NAMALWA (cell line): ENCODE measurements at regions not wholly inside any gene's neighbourhood (a gene's known extent, or its start where the extent isn't known, plus 50 kb on each side); places are given as distances from the start of the nearest gene placed in this dataset.
"Not testable (repeated sequence)": the region's sequence is repeated elsewhere in the genome, so short reads cannot be mapped to it uniquely, and the experiment has no call there.

Source experiments
- DNase-seq: peaks from one replicate; pipeline ENCODE4 v3.0.0-alpha.2; 2015; ENCODE audit warnings: low spot score

DNA sequence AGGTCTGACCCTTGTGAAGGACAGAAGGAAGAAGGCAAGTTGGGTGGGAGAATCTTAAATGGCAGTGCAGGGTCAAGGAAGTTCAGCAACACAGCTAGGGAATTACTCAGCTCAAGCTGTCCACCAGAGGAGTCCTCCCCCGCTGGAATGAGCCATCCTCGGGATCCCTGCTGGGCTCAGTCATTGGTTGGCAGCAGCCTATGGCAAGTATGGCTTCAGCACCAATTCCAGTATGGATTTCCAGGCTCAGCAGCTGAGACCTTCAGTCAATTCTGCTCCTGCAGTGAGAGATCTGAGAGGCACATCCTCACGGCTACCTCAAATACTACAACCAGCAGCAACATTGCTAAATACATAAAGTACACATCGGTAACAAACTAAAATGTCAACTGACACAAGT is 280.6 kb upstream of the PIK3R1 start:
- no peak for DNase-seq

DNA sequence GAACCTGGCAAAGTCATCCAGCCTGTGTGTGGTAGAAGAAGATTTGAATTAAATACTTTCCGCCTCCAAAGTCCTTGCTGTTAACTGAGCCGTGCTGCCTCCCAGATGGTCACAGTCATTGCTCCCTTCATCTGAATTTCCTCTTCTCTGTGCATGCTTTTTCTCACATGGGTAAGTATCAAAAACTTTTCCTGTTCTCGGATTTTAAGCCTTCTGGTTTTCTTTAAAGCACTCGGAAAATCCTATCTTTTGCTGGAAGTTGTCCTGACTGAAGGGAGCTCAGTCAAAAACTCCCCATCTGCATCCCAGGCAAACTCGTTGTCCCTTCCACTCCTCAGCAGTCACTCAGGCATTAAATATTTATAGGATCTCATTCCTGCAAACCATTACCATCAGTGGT is 290.0 kb upstream of the PIK3R1 start:
- no peak for DNase-seq

DNA sequence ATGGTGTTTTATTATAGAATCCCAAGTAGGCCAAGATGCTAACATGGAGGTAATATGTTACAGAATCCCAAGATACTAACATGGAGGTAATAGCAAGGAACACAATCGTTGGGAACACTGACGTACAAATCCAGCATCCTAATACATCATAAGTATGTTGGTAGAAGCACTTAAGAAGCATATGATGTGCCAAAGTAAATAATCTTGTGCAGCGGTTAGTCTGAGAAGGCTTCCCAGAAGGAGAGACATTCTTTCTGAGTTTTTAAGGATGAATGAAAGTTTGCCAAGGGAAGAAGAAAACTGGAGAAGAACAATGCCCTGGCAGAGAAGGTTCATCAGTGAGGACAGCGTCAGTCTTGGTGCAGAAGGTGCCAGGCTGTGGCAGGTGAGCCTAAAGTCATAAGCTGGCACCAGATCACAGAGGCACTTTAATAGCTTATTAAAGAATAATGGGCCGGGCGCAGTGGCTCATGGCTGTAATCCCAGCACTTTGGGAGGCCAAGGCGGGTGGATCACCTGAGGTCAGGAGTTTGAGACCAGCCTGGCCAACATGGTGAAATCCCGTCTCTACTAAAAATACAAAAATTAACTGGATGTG is 294.5 kb upstream of the PIK3R1 start:
- DNase-seq = no peak

DNA sequence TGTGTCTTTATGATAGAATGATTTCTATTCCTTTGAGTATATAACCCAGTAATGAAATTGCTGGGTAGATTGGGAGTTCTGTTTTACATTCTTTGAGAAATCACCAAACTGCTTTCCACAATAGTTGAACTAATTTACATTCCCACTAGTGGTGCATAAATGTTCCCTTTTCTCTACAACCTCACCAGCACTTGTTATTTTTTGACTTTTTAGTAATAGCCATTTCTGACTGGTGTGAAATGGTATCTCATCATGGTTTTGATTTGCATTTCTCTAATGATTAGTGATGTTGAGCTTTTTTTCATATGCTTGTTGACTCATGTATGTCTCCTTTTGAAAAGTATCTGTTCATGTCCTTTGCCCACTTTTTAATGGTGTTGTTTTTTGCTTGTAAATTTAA is 296.0 kb upstream of the PIK3R1 start:
- not testable (repeated sequence) for DNase-seq

DNA sequence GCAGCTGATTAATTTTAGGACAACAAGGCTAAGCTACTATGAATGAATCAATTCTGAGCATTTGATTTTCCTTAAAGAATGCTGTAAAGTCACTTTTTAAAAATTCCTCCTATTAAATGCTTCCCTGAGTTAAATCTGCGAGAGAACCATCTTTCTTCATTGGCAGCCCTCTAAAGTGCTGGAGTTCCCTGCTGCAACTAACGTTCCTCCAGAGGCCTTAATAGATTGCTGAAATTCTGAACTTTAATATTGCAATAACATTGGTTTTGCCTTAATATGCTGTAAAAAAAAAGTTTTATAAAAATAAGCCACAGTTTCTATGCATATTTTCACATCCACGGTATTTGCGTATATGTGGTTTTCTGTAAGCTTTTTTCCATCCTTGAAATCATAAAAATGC is 298.0 kb upstream of the PIK3R1 start:
- no peak for DNase-seq

DNA sequence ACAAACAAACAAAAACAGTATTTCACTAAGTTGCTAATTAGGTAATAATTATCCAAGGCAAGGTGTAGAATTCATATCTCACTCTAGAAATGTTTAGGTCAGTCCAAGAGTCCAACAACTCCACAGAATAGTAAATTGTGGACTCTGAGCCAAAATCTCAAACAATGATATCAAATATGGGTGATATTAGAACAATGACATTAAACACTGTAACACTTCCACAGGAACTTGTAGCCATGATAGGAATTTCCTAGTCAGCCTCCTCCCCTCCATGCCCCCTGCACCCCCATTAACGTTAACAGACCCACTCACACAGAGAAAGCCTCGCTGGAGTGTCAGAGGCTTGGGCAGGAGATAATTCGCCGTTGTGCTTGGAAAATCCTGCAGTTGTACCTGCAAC is 305.0 kb upstream of the PIK3R1 start:
- DNase-seq = no peak

DNA sequence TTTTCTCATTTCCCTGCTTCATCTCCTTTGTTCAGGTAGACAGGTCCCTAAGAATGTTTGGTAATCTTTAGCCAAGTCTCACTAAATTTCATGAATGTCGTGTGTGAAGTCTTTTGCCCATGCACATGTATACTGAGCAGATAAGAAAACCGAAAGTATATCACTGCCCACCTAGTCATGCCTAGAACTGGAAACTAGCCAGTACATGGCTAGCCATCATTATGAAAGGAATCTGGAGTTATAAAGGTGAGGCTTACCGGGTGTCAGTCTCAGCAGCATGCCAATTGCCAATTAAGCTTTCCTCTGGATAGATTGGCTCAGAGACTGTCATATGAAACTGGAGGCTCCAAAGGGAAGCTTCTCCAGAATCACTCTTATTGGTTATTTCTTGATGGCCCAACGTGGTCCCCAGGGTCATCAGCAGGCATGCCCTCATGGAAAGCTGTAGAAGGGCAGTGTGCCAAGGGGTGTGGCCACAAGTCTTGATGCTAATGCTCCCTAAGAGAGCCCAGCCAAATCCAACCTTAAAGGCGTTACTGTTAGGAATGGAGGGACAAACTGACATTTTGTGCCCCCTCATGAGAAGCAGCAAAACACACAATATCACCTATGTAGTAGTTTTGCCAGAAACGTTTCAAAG is 307.3 kb upstream of the PIK3R1 start:
- no peak for DNase-seq

DNA sequence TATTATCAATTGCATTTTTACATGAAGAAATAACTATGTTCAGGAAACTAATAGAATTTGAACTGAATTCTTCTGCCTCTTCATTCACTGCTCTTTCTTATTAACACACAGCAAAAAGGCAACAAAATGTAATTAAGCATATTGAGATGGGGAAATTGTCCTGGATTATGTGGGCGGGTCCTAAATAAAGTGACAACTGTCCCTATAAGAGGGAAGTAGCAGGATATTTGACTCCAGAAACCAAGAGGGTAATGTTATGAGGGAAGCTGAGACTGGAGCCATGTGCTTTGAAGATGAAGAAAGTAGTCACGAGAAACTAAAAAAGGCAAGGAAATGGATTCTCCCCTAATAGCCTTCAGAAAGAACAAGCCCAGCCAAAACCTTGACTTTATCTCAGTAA is 311.2 kb upstream of the PIK3R1 start:
- no peak for DNase-seq

DNA sequence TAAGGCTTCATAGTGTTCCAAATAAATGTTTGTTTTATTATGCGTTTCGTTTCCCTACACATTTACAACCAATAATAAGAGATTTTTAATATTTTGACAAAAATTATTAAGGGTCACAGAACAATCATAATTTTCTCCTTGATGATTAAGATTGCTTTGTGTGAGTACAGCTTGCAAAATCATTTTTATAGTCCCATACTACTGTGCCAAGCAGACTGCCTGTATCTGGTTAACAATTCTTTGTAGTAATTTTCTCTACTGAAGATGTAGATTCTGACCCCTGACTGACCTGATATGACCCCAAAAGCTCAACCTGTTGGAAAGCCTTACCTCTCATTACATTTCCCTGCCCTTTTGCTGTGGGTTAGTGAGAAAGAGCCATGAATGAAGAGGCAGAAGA is 311.9 kb upstream of the PIK3R1 start:
- no peak for DNase-seq

DNA sequence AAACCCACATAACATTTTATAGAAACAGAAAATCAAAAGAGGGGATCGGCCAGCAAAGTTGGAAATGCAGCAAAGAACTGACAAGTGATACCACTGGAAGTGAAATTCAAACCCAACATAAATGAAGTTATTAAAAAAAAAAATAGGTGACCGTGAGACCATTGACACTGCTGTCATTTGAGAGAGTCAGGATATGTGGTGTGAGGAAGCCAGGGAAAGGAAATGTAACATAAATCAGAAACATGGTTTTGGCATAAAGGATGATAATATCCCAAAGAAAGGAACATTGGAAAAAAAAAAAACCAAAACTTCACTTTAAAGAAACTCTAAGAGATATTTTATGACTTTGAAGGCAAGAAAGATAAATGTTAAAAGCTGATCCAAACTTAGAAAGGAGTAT is 312.4 kb upstream of the PIK3R1 start:
- DNase-seq = no peak

DNA sequence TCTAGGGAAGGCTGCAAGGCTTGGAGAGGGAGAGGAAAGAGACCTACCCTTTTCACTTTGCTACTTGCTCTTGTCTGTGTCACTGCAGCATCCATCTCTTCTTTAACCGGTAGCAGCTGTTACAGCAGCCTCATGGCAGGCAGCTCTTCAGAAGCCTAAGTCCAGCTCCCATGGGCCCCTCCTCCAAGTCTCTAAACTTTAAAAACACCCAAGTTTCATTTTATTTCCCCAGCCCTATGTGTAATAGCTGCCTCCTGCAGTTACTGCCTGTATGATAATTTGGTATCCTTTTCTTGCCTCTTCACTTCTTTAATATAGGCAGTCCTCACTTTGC is 313.1 kb upstream of the PIK3R1 start:
- no peak for DNase-seq

DNA sequence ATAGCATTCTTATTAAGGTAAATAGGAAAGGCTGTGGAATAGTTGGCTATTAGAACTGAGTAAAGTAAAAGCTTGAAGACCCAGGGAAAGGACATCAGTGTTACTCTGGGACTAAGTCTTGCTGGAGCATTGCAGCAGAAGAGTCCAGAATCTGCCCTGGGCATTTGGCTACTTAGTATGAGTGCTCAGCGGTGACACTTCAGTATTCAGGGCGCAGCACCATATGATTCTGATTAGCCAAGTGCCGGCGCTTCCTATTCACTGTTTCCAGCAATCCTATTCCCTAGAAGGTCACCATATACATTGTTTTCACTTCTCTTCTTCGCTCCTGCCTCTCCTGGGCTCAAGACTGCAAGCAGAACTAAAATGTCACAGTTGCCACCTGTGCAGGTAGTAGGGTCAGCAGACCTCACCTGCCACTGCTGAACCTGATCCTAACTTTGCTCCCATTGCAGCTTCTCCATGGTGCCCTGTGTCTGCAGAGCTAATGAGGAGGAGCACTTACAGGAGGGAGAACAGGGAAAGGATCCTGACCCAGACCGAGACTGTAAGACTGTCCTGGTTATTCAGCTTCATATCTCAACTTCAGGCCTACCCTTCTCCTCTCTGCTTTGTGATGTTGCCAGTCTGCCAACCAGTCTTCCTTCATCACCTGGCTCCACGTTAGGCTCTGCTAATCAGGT is 313.6 kb upstream of the PIK3R1 start:
- DNase-seq = no peak

DNA sequence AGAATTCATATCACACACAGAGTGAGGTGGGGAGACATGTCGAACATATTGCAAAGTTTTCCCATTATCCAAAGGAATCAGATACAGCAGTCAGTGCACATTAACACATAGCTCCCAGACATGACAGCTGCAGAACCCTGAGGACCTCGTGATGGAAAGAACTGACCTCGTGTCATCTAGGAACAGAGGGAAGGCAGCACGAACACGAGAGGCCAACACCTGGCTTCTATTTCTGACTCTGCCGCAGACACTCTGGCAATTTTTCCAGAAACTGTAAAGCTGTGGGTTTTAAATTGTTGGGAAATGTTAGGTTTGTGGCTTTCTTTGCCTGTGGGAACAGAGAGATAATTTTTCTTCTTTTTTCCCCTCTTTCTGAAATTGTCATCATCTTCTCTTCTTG is 315.0 kb upstream of the PIK3R1 start:
- no peak for DNase-seq

DNA sequence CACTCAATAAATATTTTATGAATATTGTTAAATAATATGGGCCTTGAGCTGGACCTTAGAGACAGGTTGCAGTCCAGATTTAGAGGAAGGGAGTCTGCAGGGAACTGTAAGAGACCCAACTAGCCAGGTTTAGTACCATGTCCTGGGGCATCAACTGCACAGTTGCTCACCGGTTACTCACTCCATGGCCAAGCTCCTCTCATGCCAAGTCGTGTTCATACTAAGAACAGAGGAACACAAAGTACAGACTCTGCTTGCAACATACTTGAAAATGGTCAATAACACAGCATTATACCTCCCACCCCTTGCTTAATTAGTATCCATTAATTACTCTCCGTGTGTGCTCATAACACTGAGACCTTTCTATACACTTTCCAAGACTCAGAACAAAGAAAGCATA is 317.6 kb upstream of the PIK3R1 start:
- no peak for DNase-seq

DNA sequence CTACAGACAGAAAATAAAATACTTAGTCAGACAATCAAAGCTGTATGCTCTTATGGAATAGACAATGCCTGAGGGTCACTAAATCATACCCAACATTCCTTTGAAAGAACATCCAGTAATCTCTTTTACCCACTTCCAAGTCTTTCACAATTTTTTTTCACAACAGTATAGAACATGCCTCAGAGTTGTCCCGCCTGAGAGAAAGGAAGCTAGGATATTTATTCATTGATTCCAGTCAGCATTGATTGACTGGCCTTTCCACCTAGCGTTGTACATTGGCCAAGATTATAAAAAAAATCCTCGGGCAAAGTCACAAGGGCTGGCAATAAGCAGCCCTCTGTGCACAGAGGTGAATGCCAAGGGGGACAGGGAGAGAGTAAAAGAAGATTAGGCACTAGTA is 318.1 kb upstream of the PIK3R1 start:
- no peak for DNase-seq

DNA sequence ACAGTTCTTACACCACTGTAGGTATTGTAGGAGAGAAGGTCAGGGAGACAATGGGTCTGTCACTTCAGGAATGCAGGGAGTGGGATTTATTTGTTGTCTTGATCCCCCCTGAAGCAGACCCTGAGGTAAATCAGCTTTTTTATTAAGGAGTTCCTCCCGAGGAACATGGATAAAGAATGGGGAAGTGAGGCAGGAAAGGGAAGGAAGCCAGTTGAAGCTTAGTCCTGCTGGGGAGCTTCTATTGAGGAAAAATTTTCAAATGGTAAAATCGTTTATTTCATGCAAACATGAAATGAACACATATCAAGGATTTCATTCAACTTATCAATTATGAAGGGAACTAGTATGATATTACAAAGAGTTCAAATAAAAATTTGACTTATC is 318.6 kb upstream of the PIK3R1 start:
- DNase-seq = no peak

DNA sequence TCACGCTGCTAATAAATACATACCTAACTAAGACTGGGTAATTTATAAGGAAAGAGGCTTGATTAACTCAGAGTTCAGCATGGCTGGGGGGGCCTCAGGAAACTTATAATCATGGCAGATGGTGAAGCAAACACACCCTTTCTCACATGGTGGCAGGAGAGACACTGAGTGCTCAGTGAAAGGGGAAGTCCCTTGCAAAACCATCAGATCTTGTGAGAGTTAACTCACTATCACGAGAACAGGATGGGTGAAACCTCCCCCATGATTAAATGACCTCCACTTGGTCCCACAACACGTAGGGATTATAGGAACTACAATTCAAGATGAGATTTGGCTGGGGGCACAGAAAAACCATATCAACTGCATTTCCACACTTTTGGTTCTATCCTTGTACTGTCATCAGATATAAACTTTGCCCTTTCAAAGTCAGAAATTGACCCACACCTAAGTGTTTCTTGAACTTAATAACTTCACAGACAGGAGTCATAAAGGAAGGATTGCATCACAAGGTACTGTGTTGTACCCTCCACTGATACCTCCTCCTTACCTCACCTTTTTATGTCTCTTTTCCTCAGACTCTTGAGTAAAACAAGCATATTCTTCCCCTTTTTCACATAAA is 319.1 kb upstream of the PIK3R1 start:
- DNase-seq = peak; percentile 8

DNA sequence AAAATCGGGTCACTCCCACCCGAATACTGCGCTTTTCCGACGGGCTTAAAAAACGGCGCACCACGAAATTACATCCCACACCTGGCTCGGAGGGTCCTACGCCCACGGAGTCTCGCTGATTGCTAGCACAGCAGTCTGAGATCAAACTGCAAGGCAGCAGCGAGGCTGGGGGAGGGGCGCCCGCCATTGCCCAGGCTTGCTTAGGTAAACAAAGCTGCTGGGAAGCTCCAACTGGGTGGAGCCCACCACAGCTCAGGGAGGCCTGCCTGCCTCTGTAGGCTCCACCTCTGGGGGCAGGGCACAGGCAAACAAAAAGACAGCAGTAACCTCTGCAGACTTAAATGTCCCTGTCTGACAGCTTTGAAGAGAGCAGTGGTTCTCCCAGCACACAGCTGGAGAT is 325.7 kb upstream of the PIK3R1 start:
- DNase-seq = not testable (repeated sequence)

DNA sequence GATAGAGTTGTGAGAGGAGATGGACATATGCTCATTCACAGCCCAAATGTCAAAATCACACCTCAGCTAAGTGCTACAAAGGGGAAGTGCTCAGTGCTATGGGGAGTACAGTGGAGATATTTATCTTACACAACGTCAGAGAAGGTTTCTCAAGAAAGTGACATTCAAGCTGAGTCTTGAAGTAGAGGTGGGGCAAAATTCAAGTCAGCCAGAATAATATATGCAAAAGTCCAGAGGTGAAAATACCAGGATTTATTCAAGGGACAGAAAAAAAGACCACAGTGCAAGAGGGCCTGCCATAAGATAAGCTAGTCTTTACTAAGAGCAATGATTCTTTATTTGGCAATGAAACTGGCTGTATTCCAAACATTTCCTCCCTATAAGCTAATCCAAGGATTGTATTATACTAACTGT is 327.8 kb upstream of the PIK3R1 start:
- no peak for DNase-seq

DNA sequence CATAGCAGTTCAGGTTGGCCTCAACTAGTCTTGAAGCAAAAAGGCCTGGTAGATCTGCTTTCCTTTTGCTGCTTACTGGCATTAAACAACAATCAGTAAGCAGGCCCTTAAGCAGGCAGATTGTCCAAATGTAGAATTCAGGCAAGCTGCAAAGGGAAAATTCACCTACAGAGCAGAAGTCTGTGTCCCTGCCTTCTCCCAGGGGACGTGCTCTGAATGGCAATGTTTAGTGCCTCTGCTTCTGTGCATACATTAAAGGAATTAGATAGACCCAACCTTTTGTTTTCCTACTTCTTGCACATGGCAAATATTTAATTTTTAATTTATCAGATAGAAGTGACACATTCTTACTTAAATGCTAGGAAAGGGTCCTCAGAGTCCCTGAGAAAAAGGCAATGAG is 328.8 kb upstream of the PIK3R1 start:
- no peak for DNase-seq

DNA sequence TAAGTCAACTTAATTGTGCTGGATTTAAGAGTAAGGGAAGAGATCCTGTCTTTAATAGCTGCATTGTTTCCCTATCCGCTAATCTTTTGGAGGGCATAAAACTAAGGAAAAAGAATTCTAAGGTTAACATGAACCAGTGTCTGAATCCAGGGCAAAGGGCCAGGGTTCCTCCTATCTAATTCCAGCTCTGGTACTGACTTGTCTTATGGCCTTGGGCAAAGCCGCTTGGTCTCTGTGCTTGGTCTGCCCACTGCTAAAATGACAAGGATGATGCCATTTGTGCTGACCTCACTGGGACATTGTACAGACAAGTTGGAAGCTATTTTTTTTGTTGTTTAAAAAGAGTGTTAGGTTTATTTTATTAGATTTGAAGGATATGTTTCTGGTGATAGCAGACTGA is 334.7 kb upstream of the PIK3R1 start:
- DNase-seq = no peak

DNA sequence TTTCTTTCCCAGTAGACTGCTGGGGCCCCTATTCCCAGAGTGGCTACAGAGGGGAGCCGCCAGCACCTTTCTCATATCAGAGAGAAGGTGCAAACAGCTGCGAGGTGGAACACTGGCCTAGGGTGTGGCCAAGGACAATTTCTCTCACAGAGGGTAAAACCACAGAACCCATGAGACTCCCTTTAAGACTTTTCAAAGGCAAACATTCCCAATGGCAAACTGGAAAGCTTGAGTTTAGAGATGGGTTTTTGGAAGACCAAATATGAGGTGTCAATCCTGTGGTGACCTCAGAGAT is 335.1 kb upstream of the PIK3R1 start:
- DNase-seq = no peak

DNA sequence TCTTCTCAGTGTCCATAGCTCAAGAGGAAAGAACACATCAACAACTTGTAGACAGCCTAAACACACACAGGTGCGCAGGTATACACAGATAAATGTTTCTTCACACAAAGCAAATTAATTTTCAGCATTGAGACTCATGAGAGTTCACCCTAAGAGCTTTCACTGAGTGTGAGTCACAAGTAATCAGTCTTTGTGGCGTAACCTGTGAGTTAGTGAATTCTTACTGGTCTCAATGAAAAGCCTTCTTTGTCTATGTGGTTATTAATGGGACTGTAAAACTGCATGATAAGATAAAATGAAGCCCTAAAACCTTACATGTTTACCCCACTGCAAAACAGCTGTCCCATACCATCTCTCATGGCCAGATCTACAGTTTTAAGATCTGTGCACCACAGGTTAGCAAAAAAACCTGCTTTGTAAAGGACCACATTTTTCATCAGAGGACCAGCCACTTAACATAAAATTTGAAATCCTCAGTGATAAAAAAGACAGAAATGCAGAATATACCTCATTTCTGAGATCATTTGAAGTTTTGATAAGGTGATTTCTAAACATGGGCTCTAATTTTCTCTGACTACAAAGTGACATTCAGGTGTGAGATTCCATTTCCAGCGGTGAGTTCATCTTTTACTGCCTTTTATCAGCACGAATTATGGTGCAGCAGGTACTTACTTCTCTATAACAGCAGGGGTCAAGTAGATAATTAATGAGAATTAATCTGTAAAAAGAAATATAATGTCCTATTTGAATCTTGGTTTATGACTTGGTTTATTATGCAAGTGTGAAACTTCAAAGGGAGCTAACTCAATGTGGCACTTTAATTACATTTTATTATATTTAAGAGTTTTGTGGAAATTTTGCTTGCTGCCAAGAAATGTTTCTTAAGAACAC is 335.7 kb upstream of the PIK3R1 start:
- no peak for DNase-seq
